HG02763 (cell line): ENCODE measurements at regions not wholly inside any gene's neighbourhood (a gene's known extent, or its start where the extent isn't known, plus 50 kb on each side); places are given as distances from the start of the nearest gene placed in this dataset.
"Not testable (repeated sequence)": the region's sequence is repeated elsewhere in the genome, so short reads cannot be mapped to it uniquely, and the experiment has no call there.

ENCODE experiments used
- ATAC-seq: cut with Tn5 transposase; IDR thresholded peaks from one replicate; pipeline ENCODE4 v1.9.1; 2021; ENCODE audit warnings: mild to moderate bottlenecking, moderate library complexity; ENCODE audit not compliant: unreplicated experiment

DNA sequence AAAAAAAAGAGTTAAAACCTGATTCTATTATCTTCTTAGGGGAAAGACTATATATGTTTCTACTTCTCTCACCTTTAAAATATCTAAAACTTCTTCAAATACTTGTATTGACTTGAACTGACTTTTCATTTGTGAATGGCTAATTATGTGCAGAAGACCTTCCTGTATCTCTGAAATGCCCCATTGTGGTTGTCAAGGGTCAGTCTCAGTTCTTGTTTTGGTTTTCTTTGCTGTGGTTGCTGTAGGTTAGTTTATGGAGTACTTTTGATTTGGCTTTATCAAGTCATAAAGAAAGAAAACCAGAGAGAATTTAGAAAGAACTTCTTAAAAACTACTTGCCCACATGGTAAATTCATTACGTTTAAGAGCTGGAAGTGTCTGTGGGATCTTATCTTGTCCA, 345.3 kb upstream of the POU1F1 start:
- ATAC-seq = peak; percentile 67

DNA sequence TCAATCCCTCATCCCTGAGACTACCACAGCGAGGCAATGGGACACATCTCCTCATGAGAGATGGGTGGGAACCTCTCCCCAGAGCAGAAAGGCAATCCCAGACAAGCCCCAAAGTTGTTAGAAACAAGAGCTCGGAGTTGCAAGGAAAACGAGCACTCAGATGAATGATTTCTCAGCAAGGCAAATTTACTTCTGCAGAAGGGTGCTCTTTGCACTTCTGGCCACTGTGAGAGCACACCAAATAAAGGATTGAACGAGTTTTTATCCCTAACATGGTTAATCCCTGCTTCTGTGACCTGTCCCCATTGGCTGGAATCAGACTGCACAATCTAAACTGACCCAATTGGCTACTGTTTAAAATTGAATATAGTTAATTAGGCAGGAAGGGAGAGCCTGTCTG, 339.1 kb upstream of the POU1F1 start:
- no peak for ATAC-seq

DNA sequence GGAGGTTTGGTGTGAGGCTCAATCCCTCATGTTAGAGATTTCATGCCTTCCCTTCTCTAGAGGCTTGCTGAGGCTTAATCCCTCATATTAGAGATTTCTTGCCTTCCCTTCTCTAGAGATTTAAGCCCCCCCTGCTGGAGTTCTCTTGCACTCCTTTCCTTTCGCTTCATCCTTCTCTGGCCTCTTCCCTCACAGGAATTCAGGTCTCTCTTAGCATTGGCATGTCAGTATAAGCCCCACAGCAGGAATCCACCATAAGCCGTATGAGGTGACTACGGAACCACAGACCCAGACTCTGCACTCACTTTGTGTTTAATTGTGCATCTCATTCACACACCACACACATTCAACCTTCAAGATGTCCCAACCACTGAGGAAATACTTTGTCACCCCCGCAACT, 338.6 kb upstream of the POU1F1 start:
- ATAC-seq = no peak

DNA sequence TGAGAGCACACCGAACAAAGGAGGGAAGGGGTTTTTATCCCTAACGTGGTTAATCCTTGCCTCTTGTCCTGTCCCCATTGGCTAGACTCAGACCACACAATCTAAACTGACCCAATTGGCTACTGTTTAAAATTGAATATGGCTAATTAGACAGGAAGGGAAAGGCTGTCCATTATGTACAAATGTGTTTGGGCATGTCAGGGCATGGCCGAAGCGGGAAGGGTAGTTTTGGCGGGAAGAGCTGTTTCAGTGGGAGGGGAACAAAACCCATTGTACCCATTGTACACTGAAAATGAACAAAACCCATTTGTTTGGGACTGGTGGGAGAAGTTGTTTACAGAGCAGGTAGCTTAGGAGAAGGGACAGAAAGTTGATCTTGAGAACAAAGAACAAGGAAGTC, 330.9 kb upstream of the POU1F1 start:
- ATAC-seq = no peak

DNA sequence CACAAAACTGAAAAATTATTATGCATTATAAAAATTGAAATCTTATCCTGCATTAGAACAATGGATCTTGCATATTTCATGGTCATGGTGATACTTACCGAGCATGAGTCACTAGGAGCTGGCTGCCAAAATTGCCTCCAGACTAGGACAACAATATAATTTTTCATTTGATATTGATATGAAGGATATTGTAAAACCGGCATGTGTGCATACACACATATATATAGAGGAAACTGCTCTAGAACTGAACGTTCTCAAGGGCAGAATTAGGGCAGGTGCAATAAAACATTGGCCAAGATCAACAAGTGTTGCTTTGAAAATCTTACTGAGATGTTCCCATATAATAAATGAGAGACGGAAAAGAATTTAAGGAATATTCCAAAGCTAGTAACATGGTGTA, 319.4 kb upstream of the POU1F1 start:
- no peak for ATAC-seq

DNA sequence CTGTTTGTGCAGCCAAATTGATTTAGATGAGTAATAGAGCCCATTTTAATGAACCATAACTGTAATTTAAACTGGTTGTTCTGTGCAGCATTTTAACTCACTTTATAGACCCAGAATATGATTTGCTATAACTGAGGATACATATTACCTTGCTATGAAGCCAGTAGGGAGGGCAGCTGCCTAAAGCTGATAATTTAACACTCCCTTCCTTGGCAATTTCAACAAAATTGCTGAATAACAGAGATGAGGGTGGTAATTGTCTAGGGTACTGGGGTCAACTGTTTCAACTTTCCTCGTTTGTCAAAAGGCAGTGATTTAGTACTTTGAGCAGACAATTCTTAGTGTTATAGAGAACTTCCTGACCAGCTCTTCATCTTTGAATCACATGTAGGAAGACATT, 304.9 kb upstream of the POU1F1 start:
- ATAC-seq = no peak

DNA sequence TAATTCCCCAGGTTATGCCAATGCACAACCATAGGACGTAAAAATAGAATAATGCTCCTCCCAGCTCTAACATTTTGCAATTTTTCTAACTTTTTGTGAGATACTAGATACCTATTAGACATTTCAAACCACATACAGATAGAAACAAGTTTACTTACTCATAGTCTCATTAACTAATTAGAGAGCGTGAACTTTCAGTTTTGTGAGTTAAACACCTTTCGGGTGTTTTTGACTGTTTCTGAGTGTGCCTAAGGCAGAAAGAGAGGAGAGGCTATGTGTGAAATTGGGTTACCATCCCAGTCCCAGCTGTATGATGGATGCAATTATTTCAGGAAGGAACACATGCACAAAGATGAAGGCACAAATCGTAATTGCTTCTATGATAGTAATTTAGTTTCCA, 300.4 kb upstream of the POU1F1 start:
- no peak for ATAC-seq

DNA sequence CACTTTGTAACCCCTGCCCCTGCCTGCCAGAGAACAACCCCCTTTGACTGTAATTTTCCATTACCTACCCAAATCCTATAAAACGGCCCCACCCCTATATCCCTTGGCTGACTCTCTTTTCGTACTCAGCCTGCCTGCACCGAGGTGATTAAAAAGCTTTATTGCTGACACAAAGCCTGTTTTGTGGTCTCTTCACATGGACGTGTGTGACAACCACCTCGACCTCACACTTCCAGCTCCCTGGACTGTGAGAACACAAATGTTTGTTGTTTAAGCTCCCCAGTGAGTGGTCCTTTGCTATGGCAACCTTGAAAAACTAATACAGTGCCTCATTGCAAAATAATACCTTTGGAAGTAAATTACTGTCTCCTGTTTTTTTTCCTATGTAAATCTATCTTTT, 299.2 kb upstream of the POU1F1 start:
- no peak for ATAC-seq

DNA sequence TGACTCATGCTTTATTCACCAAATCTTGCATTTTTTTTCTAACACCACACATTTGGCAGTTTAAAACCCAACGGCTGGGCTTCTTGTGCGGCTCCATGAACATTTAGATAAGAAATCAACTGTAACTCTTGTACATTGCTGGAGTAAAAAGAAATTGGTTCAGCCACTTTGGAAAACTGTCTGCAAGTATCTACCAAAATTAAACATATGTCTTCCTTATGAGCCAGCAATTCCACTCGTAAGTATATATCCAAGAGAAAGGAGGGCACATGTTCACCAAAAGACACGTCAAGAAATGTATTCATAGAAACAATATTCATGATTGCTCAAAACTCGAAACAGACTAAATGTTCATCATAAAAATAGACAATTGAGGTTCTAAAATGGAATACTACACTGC, 291.9 kb upstream of the POU1F1 start:
- ATAC-seq = no peak

DNA sequence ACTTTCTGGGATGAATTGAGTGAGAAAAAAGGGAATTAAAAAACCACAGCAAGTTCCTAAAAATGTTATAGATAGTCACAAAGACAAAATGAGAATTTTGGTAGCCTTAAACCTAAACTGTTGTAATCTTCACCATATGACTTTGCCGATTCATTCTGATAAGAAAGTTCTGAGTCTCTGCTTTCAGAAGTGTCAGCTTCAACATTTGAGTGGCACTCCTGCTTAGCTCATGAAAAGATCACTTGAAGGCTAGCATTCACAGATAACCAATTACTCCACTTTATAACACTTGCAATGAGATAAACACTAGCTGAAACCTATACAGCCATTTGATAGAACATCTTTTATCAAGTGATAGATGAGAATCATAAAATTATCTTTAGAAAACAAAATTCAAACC, 288.1 kb upstream of the POU1F1 start:
- ATAC-seq = no peak

DNA sequence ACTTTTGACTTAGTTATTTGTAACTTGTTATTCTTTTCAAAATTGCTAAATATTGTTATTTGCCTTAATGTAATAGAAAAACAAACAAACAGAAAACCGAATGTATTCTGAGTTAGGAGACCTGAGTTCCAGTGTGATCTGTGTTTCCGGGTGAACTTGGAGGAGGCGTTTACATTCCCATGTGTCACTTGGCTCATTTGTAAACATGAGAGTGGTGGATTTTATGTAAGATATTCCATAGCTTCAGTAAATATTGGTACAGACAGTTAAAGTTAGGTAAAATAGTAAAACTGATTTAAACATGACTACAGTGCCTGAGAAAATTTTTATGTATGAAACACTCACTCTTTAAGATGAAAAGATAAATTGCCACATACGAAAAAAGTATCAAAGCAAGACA, 287.3 kb upstream of the POU1F1 start:
- ATAC-seq = no peak

DNA sequence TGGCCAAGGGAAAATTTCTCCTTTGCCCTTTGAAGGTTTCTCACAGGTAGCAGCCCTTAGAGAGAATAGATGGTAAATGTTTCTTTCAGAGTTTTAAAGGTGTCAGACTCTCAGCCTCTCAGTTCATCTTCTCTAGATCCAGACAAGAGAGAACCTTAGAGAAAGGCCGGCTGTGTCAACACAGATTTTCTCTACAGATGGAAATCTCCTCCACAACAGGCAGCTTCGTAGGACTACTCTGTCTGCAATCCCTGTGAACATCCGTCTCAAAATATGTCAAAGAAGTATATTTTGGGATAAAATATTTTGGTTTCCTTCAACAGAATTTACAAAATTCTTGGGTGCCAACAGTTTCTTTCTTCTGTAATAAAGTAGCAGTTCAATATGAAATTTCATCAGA, 282.1 kb upstream of the POU1F1 start:
- ATAC-seq = no peak

DNA sequence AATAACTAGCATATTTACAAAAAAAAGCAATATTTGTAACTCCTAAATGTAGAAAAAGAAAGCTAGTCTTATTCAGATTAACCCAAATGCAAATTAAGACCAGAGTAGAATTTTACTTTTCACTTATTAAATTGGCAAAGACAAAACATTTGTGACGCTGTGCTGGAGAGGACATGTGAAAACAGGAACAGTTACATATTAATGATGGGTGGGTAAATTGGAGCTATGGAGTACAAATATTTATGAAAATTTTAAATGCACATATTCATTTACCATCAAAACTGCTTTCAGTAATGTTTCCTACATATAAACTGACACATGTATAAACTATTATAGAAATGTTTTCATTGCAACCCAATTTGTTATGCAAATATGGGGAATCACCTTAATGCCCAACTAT, 278.9 kb upstream of the POU1F1 start:
- ATAC-seq = no peak

DNA sequence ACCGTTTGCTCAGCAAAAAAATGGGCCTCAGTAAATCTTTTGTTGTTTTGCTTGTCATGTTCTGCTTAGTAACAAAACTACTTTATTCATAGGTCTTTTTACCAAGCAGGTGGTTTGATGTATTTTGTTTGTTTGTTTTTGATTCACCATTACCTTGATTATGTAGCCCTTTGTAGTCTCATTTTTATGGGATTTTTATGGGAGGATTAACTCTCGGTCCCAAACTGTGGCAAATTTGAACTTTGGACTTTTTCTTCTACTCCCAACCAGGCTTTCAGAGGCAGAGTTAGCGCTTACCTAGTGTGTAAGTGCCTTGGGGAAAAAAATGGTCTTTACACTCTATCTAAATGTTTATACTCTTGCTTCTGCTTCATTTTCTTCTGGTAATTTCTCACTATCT, 276.7 kb upstream of the POU1F1 start:
- ATAC-seq = no peak

DNA sequence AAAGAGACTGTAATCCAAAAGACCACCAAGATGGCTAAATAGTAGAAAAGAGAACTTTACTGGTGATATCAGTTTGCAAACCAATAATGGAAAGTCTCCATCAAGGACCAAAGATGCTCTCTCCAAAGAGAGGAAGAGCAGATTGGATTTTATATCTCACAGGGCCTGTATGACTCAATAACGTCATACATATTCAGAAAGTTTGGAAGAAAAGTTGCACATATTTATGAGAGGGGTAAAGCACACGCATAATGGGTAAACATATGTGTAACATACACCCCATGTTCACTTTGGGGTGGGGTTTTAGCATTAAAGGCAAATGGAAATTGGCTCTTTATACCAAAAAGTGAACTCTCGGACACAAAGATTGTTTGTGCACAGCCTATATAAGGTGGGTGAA, 274.5 kb upstream of the POU1F1 start:
- ATAC-seq = no peak

DNA sequence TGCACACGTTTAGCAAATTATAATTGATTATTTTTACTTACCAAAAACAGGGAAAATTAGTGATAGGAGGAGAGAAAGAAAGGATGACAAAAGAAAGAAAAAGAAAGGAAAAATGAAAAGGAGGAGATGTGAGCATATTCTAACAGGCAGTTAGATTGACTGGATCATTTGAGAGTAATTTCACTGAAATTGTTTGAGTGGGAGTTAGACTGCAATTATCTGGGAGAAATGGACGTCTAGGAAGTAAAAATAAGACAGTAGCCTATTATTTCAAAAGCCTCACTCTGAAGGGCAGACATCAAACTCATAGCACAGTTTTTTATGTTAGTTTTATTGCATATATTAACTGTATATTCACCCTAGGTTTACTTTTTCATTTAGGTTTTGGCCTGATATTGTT, 272.8 kb upstream of the POU1F1 start:
- no peak for ATAC-seq

DNA sequence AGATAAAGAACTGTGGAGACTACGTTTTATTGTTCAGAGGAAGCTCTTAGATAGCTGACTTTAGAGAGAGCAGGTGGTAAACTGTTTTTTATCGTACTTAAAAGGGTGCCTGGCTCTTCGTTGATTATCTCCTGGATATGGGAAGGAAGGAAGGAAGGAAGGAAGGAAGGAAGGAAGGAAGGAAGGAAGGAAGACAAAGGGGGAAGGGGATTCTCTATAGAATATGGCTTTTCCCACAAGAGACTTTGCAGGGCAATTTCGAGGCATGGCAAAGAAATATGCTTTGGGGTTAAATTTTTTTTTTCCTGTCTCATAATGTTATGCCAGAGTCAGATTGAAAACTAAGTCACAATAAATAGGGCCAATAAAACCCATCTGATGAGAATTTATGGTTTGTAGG, 271.9 kb upstream of the POU1F1 start:
- no peak for ATAC-seq

DNA sequence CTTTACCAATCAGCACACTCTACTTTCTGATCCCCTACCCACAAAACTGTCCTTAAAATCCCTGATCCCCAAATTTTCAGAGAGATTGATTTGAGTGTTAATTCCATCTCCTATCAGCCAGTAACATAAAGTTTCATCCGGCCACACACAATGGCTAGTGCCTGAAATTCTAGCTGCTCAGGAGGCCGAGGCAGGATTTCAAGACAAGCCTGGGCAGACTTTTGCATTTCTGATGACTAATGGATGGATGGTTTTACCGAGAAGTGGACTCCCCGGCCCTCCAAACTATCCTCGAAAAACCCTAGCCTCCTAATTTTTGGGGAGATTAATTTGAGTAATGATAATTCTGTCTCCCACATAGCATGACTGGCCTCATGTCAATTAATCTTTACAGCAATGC, 269.8 kb upstream of the POU1F1 start:
- ATAC-seq = no peak

DNA sequence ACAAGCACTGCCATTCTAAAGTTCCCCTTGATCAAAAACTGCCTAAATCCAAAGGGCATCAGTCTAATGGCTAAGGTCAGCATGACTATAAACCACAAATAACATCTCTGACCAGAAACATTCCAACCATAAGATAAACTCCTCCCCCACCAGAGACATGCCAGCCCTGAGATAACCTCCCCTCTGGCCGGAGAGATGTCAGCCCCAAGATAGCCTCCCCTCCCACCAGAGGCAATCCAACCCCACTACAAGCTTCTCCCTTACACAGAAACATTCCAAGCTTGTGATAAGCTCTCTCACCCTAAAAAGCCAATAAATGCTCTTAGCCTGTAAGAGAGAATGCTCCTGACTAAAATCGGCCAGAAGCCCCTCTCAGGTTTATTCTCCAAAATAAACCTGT, 267.0 kb upstream of the POU1F1 start:
- ATAC-seq = not testable (repeated sequence)

DNA sequence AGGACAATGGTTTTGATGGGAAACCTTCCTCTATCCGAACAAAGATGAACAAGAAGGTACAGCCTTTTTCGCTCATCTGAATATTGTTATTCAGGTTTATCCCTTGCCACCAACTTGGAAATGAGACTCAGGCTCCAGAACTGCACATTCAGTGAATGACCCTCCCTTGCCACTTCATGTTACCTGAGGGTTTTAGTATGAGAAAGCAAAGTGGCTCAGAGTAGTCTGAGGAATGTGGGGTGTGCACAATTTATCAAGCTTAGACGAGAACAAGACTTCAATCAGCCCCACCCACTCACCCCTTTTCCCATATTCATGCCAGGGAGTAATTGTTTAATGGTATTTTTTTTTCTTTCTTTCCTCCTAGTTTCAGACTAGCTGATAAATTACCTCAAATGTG, 265.3 kb upstream of the POU1F1 start:
- no peak for ATAC-seq

DNA sequence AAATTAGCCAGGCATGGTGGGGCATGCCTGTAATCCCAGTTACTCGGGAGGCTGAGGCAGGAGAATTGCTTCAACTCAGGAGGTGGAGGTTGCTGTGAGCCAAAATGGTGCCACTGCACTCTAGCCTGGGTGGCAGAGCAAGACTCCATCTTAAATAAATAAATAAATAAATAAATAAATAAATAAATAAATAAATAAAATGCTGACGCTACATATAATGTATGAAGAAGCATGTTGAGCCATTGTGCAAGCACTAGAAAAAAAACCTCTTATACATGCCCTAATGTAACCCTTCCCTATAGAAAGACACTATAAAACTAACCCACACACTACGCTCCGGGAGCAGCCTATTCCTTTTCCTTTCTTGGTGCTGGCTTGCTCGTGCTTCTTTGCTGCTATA, 262.3 kb upstream of the POU1F1 start:
- ATAC-seq = not testable (repeated sequence)

DNA sequence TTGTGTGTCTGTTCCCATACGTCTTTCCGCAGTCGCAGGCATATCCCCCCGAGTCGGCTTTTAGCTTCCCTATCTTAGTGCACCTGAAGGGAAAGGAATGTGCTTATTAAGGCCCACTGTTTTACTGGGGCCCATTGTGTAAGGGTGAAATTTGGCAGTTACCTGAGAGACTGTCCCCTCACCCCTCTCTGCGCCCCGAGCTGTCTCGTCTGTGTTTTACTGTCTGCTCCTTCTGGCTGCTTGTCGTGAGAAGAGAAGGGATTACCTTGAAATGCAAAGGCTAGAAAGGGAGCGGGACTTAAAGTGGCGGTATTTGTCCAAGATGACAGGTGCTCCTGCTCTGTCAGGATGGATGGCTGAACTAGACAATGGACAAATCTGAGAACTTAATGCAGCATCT, 233.0 kb upstream of the POU1F1 start:
- no peak for ATAC-seq

DNA sequence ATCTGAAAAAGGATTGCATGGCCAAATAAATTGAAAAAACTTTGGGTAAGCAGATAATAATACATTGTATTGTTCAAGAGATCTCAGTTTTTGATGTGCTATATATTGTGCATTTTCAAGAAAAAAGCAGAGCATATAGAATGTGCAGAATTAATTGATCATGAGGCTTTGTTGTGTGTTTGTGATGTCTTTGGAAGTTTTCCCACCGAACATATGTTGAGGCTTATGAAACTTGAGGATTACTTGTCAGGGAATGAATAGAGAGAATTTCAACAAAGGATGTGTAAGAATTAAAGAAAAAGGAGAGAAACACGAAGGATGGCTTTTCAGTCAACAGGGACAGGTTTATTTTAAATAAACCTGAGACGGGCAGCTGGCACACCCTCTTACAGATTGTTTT, 232.5 kb upstream of the POU1F1 start:
- no peak for ATAC-seq

DNA sequence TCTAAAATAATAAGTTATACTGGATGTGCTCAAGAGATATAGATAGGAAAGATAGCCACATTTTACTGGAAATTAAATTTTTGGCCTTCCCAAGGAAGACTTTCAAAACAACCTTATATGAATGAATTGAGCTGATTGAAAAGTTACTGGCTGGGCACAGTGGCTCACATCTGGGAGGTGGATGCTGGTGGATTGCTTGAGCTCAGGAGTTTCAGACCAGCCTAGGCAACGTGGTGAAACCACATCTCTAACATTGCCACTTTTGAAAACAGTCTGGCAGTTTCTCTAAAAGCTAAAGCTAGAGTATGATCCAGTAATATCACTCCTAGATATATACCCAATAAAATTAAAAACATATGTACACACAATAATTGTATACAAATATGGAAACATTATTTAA, 231.4 kb upstream of the POU1F1 start:
- no peak for ATAC-seq
